ENCODE measurements at regions not wholly inside any gene's neighbourhood (a gene's known extent, or its start where the extent isn't known, plus 50 kb on each side); places are given as distances from the start of the nearest gene placed in this dataset.

- no peak for ATAC-seq
- POLR2A ChIA-PET, result no interaction called here
- Histone ChIP-seq H3K27ac (ENCODE audit: low read length) (no peak overlapping the region), H3K9me3 (ENCODE audit: control insufficient read depth, insufficient read depth, low read depth, low read length) (no peaks in the 10 kb centered on the region), H3K4me1 (ENCODE audit: control insufficient read depth, insufficient read depth, low read length) (no peaks in the 10 kb centered on the region), H3K4me3 (ENCODE audit: low read depth in 2 of 2, low read length in 2 of 2) (no peak overlapping the region), H3K27me3 (ENCODE audit: control insufficient read depth, insufficient read depth, low read length) (no peaks in the 10 kb centered on the region; the same call in 1 of the 2 replicates), H3K36me3 (ENCODE audit: control insufficient read depth, insufficient read depth, low read length) (no peaks in the 10 kb centered on the region)
- no peak for TF ChIP-seq REST (IDR thresholded peaks at IDR 0.05; ENCODE audit: insufficient read depth in 1 of 2, low read depth in 2 of 2, low read length in 1 of 2)
- TF ChIP-seq SIN3A (IDR thresholded peaks at IDR 0.05; ENCODE audit: borderline replicate concordance, insufficient read depth, low read depth, low read length), result no peak
- no peak for TF ChIP-seq POLR2AphosphoS5 (IDR thresholded peaks at IDR 0.05; ENCODE audit: low read depth, low read length)
- no TSS peak for BruUV-seq (replicated peaks)
- intact Hi-C loops (cut with micrococcal nuclease; ENCODE audit: unreplicated experiment), result no loop called here
- DNase-seq (ENCODE audit: low read depth, low spot score), result no peak
- CTCF ChIA-PET, result no interaction called here
- in situ Hi-C loops (cut with HindIII; ENCODE audit: low pct_unique_long_range_greater_than_20kb, low sequenced_read_pairs), result no loop called here
Measured at GRCh38 chr20:52416953-52417352, 225.4 kb upstream of the ZFP64 start.

- ATAC-seq, result no peak
- ChIA-PET POLR2A (no interaction called here), CTCF (interaction anchor here (0.7 kb wide), 1 partner anchor 303 kb away, joined by 6 read pairs; no protein-coding TSS in a partner anchor)
- no peak for DNase-seq (ENCODE audit: low read depth, low spot score)
- no peak overlapping the region for H3K4me3 ChIP-seq (ENCODE audit: low read depth in 2 of 2, low read length in 2 of 2)
- in situ Hi-C loops (cut with HindIII; ENCODE audit: low pct_unique_long_range_greater_than_20kb, low sequenced_read_pairs) (no loop called here), intact Hi-C loops (cut with micrococcal nuclease; ENCODE audit: unreplicated experiment) (no loop called here)
- H3K36me3 ChIP-seq (ENCODE audit: control insufficient read depth, insufficient read depth, low read length), result no peaks in the 10 kb centered on the region
- TF ChIP-seq REST (IDR thresholded peaks at IDR 0.05; ENCODE audit: insufficient read depth in 1 of 2, low read depth in 2 of 2, low read length in 1 of 2) (no peak), CTCF (IDR thresholded peaks at IDR 0.05) (no peak), POLR2AphosphoS5 (IDR thresholded peaks at IDR 0.05; ENCODE audit: low read depth, low read length) (no peak), SIN3A (IDR thresholded peaks at IDR 0.05; ENCODE audit: borderline replicate concordance, insufficient read depth, low read depth, low read length) (no peak), TCF7L2 (IDR thresholded peaks at IDR 0.05; ENCODE audit: low read depth, low read length) (no peak)
- H3K9me3 ChIP-seq (ENCODE audit: control insufficient read depth, insufficient read depth, low read depth, low read length), result no peaks in the 10 kb centered on the region
- no peak overlapping the region for H3K27ac ChIP-seq (ENCODE audit: low read length)
- H3K4me1 ChIP-seq (ENCODE audit: control insufficient read depth, insufficient read depth, low read length), result no peaks in the 10 kb centered on the region
- no peaks in the 10 kb centered on the region for H3K27me3 ChIP-seq (ENCODE audit: control insufficient read depth, insufficient read depth, low read length)
- BruUV-seq (replicated peaks), result no TSS peak
Measured at GRCh38 chr20:52411611-52412010, 220.0 kb upstream of the ZFP64 start.
